DMS153 (cell line): ENCODE measurements at regions not wholly inside any gene's neighbourhood (a gene's known extent, or its start where the extent isn't known, plus 50 kb on each side); places are given as distances from the start of the nearest gene placed in this dataset.
A peak's percentile ranks its signal among the peaks of the same experiment; 100 is the strongest.

Experiments
- DNase-seq: peaks from one replicate; lab custom pipeline; 2025; lab: John Stamatoyannopoulos, UW

DNA sequence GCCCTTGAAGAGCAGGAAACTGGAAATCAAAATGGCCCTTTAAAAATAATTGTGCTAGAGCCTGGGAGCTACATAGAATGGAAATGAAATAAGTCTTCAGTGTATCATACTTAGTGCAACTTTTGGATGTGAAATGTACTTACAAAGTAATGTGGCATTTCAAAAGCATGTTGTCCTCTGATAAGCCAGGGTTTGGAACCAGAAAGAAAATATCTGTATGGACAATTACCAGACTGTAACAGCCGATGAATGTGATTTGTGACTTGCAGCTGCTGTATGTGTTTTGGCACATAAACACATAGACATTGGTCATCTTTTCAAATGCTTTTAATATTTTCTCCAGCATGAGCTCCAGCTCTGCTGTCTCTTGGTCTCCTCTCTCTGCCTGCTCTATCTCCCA is 546.4 kb downstream of the OMA1 start:
- no peak for DNase-seq

DNA sequence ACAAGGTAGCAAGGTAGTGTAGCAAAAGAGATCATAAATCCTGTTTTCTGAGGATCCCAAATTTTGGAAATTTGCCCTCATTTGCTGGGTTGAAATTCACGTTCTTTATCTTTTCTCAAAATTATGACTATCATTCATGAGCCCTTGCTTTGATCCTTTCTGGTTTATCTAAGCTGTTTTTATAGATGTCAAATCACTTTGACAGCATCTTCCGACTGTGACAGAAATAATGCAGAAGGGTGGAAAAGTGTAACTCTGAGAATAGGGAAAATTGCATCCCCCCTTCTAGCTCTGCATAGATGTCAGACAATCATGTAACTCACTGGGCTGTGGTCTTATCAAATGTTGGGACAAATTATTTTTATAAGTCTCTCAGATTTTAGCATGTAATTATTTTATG is 550.1 kb downstream of the OMA1 start:
- DNase-seq: no peak

DNA sequence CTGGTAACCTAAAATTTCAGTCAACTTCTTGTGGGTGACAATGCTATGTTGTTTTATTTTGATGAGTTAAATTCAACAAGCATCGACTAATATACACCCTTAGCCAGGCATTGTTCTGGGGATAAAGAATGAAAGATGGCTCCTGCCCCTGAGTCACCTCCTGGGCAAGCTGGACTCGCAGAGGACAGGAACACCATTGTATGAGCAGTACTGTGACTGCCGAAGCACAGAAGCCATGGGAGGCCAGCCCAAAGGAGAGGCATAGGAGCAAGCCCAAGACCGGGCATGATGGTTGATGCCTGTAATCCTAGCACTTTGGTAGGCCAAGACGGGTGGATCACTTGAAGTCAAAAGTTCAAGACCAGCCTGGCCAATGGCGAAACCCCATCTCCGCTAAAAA is 555.2 kb downstream of the OMA1 start:
- no peak for DNase-seq

DNA sequence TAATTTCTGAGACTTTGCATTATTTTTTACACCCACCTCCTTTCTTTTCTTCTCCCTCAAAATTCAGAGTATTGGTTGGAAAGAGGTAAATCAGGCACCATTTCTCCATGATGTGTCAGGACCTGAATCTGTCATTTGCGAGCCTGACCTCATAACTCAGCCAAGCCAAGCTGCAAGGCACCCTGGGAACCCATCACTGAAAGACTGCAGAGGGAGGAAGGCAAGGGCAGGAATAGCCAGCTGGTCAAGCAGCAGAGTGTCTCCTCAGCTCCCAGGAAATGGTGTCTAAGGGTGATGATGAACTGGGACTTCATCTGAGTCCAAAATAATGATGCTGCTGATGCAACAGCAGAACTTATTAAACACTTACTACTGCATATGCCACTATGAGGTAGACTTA is 556.6 kb downstream of the OMA1 start:
- DNase-seq: no peak

DNA sequence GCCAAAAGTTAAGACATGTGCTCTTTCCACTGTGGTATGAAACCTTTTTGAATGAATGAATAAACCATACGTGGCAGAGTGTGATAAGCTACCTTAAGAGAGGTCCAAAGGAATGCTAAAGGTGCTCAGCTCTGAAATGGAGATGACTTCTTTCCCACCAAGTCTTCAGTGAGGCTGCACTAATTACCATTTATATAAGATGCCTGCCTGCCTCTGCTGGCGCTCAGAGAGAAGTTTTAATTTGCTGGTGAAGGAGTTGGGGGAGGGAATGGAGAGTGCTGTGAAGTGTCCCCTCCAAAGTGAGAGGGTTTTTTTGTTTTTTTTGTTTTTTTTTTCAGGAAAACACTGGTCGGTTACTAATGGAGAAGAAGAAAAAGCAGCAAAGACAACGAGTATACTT is 559.0 kb downstream of the OMA1 start:
- no peak for DNase-seq

DNA sequence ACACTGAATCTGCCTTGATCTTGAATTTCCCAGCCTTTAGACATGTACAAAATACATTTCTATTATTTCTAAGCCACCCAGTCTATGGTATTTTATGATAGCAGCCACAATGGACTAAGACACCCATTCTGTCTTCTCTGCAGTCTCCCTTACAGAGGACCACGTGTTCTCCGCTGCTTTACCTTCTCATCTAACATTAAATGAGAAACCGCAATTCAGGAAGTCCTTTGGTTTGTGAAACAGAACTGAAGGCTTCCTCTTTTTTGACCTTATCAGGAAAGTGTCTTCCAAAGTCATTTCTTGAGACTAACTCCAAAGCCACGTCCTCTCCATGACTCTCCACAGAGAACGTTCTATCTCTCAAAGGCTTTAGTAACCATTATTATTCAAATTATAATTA is 560.1 kb downstream of the OMA1 start:
- DNase-seq: no peak

DNA sequence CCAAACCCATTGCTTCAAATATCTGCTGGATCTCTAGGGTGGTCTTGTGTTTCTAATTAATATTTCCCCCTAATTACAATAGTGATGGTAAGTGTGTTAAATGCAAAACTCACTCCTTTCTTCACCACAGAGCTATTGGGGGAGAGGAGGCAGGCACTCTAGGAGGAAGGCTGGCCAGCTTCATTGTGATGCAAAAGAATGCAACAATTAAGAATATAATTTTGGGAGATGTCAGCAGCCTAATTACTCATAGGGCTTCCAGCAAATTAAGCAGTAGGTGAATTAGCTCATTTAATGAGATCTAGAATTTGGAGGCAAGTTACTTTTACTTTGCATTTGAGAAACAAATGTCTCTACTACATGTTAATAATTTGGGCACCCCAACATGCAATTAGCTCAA is 560.4 kb upstream of the DAB1 start:
- DNase-seq: no peak

DNA sequence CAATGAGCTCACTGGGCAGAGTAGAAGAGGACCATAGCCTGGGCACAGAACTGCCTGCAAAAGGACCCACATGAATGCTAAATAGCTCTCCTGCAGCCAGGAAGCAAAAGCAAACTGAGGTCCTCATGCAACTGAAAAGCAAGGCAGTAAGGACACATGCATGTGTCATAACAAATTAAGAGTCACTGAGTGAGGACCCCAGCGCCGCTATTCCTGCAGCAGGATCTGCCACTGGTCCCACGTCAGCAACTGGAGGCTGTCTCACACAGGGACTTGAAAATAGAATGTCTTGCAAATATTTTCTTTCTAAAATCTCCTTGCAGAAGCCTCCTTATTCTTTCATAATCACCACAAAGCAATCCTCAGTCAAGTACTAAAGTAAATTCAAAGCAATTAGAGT is 559.6 kb upstream of the DAB1 start:
- no peak for DNase-seq

DNA sequence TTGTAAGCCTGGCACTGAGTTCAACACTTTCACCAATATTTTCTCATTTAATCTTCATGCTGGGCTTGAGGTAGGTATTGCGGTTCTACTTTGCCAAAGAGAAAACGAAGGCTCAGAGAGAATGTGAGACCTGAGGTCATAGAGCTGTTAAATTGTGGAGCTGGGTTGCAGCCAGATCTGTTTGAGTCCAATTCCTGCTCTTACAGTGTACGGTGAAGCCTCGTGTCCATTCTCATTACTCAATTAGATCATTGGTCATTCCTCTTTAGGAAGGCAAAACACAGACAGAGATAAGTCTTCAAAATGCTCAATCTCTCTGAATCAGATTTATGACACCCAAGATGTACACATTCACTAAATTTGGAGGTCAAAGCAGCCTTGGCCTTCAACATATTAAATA is 559.0 kb upstream of the DAB1 start:
- no peak for DNase-seq

DNA sequence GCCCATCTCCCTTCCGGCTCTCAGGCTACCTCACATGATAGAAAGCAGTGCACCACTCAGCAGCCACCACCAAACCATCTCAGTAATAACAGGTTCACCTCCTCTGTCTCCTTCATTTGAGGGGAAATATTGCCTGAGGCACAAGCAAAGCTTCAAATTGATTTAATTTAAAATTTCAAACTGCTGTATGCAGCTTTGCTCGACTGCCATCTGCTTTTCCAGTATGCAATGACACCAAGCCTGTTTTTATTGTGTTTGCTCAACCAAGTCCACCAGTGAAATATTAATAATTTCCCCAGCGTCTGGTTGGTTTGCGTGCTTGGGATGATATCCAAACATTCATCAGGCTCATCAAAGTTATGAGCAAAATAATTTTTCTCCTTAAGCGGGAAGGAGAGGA is 552.4 kb upstream of the DAB1 start:
- DNase-seq: no peak

DNA sequence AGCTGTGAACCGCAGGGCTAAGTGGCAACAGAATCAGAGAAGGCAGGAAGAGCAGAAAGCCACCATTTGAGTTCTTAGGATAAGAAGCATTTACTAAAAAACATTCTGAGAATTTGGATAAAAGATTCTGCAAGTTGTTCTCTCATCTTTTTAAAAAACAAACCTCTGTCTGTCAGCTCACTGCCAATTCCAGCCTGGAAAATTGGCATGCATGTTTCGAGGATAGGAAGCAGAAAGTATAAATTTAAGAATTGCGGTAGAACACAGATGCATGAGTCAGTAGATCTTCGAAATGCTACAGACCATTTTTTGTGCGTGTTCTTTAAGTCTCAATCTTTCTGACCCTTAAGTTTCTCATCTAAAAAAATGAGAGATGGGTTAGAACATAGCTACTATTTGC is 544.5 kb upstream of the DAB1 start:
- DNase-seq: no peak

DNA sequence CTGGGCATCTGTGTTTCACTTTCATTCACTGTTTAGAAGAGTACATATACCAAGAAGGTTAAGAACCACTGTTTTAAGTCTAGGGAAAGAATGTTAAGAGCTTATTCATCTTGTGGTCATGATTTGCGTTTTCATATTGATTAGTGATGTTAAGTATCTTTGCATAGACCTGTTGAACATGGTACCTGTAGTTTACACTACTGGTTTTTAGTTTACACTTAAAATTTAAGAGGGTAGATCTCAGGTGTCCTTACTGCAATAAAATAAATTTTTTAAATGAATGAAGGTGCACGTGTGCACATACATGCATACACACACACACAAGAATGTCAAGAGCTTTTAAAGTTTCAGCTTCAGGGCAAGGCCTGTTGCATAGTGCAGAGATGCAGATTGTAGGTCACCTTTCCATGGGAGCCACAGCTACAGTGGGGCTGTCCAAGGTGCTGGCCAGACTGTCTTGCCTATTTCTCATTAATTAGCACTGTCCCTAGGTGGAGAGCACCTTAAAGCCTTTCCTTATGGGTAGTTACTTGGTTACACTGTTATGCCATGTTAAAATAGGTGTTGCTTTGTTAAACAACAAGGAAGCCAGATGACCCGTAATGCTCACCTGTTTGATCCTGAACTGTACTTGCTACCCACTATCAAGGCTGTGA is 543.0 kb upstream of the DAB1 start:
- no peak for DNase-seq

DNA sequence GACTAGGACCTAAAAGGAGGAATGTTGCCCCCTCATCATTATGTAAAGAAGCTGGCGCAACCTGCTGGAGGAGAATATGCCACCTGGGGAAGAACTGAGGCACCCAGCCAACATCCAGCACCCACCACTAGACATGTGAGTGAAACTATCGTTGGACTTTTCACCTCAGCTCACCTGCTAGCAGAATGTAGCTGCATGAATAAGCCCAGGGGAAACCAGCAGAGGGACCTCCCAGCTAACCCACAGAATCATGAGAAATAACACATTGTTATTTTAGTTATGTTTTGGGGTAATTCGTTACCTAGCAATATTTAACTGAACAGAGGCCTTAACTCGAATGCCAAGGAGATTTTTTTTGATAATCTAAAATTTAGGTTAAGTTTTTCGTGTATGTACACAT is 542.5 kb upstream of the DAB1 start:
- DNase-seq: no peak

DNA sequence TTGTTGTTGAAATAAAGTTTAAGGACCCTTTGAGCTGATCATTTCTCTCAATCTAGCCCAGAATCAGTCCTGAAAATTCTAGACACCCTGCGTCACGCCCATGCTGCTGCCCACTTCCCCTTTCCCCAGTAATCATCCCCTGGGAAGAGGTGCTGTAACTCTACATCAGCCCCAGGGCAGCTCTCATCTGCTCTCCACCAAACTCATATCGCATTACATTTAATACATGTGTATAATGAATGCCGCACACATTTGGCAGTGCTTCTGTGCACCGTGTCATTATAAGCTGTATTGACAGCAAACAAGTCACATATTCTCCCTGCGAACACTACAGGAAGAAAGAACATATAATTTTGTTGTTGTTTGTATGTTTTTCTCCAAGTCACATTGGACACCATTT is 539.7 kb upstream of the DAB1 start:
- peak; percentile 80 for DNase-seq

DNA sequence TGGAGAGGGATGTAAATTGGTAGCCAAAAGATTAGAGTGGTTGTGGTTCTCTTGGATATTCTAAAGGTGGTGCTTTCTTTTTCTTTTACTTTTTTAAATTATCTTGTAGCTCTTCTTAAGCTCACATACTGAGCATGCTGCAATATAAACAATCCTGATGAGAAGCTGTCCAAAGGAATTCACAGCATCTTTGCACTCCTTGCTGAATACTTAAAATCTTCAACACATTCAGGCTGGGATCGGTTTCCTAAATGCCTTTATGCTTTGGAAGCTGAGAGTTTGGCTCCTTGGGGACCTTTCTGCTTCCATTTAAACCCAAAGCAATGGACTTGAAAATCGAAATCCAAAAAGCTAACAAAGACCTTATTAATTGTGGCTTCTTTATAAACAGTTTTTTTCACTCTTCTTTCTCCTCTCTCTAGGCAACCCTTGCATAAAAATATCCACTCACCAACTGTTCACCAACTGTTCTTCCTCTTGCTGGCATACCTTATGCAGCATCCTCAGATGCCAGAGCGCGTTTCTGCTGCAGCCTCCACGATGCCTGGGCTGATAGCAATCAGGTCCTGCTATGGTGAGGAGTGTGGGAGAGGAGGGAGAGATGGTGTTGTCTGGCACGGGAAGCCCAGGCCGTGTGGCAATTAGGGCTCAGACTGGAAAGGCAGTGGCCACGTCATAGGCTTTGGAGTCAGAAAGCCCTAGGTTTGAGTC is 535.8 kb upstream of the DAB1 start:
- no peak for DNase-seq

DNA sequence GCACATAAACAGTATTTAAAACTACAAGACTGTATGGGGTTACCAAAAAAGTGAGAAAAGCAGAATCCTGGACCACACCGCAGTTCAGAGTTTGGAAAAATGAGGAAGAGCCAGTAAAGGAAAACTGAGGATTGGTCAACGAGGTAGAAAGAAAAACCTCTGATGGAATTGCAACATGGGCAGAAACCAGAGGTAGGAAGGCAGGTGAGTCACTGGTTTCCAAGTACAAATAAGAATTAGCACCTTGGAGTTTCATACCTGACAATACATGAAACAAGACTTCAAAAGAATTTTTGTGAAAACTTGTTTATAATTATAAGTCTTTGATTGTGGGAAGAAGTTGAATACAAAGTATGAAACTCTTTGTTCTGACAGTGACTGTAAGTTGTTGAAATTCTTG is 533.7 kb upstream of the DAB1 start:
- no peak for DNase-seq

DNA sequence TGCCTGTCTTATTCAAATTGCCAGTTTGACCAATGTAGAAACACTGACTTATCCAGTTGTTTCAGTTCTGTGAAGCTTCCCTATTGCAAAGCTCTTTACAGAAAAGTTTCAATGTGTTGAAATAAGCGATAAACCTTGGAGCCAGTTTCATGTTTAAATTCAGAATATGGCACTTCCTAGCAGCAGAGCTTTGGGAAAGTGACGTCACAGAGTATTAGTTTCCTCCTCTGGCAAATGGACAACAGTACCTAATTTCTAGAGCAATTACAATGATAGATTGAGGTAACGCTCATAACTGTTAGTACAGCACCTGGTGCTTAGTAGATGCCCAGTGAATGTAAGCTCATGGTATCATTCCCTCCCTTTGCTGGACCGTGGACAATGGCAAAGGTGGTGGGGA is 527.5 kb upstream of the DAB1 start:
- DNase-seq: no peak

DNA sequence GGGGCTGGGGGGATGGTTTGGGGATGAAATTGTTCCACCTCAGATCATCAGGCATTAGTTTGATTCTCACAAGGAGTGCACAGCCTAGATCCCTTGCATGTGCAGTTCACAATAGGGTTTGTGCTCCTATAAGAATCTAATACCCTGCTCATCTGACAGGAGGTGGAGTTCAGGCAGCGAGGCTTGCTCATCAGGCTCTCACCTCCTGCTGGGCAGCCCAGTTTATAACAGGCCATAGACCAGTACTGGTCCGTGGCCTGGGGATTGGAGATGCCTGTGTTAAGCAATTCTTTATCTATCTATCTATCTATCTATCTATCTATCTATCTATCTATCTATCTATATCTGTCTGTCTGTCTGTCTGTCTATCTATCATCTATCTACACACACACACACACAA is 525.3 kb upstream of the DAB1 start:
- no peak for DNase-seq

DNA sequence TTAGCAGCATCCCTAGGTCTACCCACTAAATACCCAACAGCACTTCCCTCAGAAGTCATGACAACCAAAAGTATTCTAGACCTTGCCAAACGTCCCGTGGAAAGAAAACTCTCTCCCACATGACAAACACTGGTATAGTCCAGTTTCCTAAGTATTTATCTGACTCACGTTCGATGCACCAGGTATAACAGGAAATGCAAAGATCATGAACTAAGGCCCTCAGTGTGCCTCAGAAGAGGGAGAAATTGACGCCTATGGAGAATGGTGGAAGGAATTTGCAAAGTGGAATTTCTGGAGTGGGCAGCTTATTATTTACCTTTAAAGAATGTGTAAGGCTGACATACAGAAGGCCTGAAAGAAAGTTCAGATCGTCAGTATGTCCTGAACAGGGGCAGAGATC is 523.6 kb upstream of the DAB1 start:
- DNase-seq: no peak

DNA sequence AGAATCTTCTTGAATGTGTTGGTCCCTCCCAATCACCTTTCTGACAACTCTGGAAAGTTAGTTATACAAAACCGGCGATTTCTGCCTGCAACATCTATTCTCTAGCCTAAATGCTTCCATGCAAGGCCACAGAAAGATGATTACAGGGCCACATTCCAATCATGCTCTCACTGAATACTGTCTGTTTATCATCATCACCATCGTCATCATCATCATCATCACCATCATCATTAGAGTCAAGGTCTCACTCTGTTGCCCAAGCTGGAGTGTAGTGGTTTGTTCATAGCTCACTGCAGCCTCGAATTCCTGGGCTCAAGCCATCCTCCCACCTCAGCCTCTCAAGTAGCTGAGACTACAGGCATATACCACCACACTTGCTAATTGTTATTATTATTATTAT is 521.2 kb upstream of the DAB1 start:
- DNase-seq: no peak

DNA sequence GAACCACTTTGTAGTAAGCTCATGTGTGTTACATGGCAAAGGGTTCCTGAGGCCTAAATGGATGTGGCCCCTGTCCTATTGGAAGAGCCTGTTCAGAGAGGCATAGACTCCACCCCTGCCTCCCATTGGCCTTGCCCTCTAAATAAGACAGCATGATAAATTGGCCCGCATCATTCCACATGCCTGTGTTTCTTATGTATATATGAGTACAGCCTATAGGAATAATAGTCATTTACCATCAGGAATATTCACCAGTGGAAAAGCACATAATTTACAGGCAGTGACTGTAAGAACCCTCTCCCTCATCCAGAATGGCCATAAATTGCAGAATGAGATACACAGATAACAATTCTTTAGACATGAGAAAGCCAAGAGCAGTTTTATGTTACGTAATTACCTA is 519.5 kb upstream of the DAB1 start:
- no peak for DNase-seq

DNA sequence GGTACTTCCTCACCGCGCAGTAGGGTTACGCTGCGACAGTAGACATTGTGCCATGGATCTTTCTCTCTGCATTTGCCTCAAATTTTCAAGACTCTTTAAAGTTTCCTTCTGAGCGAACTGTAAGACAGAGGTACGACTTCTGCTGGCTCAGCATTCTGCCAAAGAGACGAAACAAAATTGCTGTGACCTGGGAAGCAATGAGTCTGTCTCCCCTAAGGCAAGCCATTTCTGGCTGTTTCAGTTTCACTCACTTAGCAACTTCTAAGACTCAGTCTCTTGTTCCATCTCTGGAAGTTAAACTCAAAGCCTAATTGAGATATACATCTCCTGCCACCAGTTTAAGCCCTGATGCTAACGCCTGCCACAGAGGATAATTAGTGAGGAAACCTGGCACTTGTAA is 510.9 kb upstream of the DAB1 start:
- DNase-seq: no peak

DNA sequence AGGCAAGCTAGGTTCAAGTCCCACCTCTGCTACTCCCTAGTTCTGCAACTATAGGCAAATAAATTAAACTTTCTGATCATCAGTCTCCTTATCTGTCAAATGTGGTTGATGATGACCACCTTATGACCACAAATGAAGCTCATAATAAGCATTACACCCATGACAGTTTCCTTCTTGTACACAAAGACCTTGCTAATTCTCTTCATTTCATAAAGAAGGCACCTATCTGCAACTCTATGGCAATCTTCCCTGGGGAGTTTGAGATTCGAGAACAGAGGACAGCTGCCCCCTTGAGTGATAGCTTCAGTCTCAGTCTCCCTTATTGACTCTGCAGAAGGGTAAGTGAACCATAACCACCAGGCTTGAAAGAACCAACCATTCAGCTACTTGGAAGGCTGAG is 503.1 kb upstream of the DAB1 start:
- DNase-seq: no peak

DNA sequence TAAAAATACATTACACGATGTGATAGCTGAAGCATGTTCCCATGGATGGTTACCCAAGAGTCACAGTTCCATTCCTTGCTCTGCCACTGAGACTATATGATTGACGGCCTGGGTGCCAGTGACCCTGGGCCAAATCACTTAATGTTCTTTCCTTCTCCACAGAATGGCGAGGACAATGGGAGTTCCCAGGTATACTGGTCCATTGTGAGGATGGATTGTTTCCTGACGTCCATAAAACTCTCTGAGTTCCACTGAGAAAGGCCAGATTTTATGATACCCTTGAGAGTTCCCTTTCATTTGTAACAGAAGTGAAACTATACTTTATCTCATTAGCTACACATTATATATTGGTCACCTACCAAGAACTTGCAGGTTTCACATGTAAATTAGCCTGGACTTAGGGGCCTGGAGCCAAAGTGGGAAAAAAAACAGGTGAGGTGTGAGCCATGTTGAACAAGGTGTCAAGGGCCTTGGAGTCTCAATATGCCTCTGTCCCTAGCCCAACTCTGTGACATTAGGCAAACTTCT is 502.2 kb upstream of the DAB1 start:
- DNase-seq: no peak
